IPS-NIHi7 (cell line): ENCODE measurements at regions not wholly inside any gene's neighbourhood (a gene's known extent, or its start where the extent isn't known, plus 50 kb on each side); places are given as distances from the start of the nearest gene placed in this dataset.

Experiments used
- DNase-seq: peaks from one replicate; pipeline ENCODE4 v3.0.0; 2012; ENCODE audit warnings: mixed read lengths; ENCODE audit errors: extremely low spot score

GRCh38 chr6:24016286-24016685, 109.7 kb upstream of the NRSN1 start:
- DNase-seq: no peak

GRCh38 chr6:24016857-24017256, 109.2 kb upstream of the NRSN1 start:
- no peak for DNase-seq

DNA sequence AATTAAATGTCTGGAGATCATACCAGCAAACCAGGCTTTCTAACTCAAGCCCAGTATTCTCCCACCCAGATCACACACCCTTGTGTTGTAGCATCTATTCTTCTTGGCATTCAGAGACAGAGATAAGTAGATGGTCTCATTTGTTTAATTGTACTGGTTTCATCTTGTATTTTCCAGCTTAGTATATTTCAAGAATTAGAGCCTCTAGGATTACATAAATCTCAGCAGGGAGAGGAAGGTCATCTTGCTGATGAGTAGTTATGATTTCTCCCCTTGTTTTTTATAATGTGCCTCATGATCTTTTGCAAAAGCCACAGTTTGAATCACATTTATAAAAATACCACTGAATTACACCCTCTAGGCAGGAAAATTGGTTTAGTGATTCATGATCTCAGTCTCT, 106.6 kb upstream of the NRSN1 start:
- DNase-seq: no peak

- no peak for DNase-seq
Observed at GRCh38 chr6:24019830-24020229, 106.2 kb upstream of the NRSN1 start.

- no peak for DNase-seq
Observed at GRCh38 chr6:24026050-24026449, 100.0 kb upstream of the NRSN1 start.

GRCh38 chr6:24031496-24031895, 94.5 kb upstream of the NRSN1 start:
- no peak for DNase-seq

GRCh38 chr6:24032896-24033688, 92.9 kb upstream of the NRSN1 start:
- peak; percentile 15 for DNase-seq

- no peak for DNase-seq
Observed at GRCh38 chr6:24043848-24044247, 82.2 kb upstream of the NRSN1 start.

DNA sequence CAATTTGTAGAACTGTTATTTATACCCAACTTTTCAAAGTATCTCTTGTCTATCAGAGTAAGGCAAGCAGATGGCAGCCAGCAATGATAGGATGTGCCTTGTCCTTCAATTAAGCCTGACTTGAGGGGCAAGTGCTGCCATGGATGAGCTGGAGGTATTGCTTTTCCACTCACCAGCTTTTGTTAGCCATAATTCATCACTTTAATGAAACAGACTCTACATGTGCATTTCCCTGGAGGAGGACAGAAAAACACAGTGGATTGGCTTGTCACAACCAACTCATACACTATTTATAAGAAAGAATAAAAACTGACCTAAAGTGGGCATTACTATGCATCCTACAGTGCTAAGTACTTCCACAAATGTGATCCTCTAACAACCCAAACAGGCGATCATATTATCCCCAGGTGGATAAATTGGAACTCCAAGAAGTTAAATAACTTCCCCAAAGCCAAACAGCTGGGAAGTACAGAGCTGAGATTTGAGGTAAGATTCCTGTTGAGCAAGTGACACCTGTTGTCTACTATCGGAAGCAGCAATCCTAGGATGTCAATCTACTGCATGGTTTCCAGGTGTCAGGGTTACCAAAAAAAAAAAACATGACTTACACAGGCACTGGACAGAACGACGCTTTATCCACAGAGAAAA, 73.9 kb upstream of the NRSN1 start:
- DNase-seq: no peak

DNA sequence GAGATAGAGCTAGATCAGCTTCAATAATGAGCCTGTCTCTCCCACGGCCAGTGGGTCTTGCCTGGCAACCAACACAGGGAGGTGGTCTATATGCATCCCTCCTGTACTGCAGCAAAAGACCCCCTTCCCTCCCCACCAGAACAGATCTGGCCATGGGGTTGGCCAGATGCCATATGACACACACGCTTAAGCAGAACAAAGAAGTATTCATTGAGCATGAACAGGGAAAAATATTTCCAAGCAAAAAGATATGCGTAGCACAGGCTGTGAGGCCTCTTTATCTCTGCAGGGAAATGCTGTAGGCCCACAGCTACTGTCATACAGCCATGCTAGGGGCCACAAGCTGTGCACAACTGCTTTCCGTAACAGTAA, 73.4 kb upstream of the NRSN1 start:
- DNase-seq: no peak

- DNase-seq: no peak
Observed at GRCh38 chr6:24053057-24053456, 73.0 kb upstream of the NRSN1 start.

- peak; percentile 24 for DNase-seq
Observed at GRCh38 chr6:24054388-24054787, 71.6 kb upstream of the NRSN1 start.

DNA sequence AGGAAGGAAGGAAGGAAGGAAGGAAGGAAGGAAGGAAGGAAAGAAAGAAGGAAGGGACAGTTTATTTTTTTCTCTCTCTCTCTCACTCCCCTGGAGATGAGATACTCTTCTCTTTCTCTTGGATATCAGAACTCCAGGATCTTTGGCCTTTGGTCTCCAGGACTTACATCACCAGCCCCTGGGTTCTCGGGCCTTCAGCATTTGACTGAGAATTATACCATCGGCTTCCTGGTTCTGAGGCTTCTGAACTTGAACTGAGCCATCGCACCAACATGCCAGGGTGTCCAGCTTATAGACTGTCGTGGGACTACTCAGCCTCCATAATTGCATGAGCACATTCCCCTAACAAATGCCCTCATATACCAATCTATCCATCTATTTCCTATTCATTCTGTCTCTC, 69.4 kb upstream of the NRSN1 start:
- no peak for DNase-seq

DNA sequence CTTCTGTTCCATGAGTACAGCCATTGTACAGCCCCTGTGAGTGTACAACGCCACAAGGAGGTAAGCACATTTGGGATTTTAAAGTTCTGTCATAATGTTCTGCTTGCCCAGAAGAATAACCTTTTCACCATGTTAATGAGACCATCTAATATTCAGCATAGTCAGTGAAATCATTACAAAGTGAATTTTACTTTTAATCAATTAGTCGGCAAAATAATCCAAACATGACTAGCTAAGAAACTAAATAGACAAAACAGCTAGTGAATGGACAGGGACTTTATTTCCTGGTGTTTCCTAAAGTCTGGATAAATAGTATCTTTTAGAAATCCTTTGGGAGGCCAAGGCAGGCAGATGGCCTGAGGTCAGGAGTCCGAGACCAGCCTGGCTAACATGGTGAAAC, 69.0 kb upstream of the NRSN1 start:
- no peak for DNase-seq

GRCh38 chr6:24060982-24061754, 64.8 kb upstream of the NRSN1 start:
- DNase-seq: no peak

DNA sequence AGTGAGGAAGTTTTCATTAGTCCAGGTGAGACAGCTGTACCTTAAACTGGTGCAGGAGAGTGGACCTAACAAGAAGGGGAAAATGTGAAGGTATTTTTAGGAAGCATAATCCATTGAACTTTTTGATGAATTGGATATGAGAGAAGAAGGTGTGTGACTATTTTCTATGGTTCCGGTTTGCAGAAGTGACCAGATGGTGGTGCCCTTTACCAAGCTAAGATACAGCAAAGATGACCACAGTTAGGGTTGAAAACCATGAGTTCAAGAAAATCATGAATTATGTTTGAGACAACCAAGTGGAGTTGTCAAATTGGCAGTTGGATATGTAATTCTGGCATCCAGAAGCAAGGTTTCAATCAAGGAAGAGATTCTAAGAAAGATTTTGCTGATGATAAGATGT, 61.9 kb upstream of the NRSN1 start:
- peak; percentile 36 for DNase-seq

DNA sequence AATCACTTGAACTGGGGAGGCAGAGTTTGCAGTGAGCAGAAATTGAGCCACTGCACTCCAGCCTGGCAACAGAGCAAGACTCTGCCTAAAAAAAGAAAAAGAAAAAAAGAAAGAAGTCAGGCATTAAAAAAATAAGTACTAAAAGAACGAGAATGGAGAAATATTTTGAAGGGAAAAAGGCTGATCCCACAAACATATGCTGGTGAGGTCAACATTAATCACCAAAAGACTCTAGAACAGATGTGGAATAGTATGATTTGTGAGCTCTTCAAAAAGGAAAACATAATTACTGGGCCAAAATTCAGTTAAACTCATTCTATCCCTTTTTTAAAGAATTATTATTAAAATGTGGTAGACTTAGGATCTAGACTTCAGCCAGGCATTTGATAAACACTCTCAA, 61.2 kb upstream of the NRSN1 start:
- DNase-seq: no peak

DNA sequence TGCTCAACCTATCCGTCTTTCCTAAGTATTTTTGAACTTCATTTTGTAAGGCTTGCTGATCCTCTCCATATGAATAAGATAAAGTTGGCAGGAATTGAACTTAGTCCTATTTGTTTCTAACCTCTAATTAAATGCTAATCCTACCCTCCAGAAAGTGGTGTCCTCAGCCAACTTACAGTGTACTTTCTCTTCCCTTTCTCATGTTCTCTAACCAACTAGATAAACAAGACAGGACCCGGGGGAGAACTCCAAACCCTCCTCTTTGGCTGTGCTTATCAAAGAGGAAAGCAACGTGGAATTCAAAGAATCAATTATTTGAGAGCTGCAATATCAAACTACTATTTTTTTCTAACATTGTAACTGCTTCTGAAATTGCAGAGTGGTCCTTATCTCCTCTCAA, 56.5 kb upstream of the NRSN1 start:
- DNase-seq: no peak

- no peak for DNase-seq
Observed at GRCh38 chr6:24072038-24072746, 53.8 kb upstream of the NRSN1 start.

- DNase-seq: no peak
Observed at GRCh38 chr6:24076011-24076410, 50.0 kb upstream of the NRSN1 start.
